ENCODE measurements at regions not wholly inside any gene's neighbourhood (a gene's known extent, or its start where the extent isn't known, plus 50 kb on each side); places are given as distances from the start of the nearest gene placed in this dataset.

GRCh38 chr18:75809926-75810255 is 382.4 kb upstream of the SMIM21 start:
- no peaks in the 10 kb centered on the region for H3K9me2 ChIP-seq (ENCODE audit: insufficient read depth, low read length)
- ChIA-PET POLR2A (interaction anchor here (0.6 kb wide), 1 partner anchor 861 kb away, joined by 6 read pairs; no protein-coding TSS in a partner anchor), CTCF (ENCODE audit: unreplicated experiment) (no interaction called here)
- no peak overlapping the region for H3K4me3 ChIP-seq (ENCODE audit: low read depth, low read length, poor library complexity, severe bottlenecking)
- intact Hi-C loops (cut with micrococcal nuclease; ENCODE audit: unreplicated experiment), result no loop called here
- H3K4me2 ChIP-seq (ENCODE audit: low read length), result no peak overlapping the region
- H3K36me3 ChIP-seq (ENCODE audit: insufficient read depth, low read length), result no peaks in the 10 kb centered on the region
- no peak overlapping the region for H3K27ac ChIP-seq (ENCODE audit: low read depth, low read length, poor library complexity, severe bottlenecking)
- H3K4me1 ChIP-seq (ENCODE audit: insufficient read depth, low read length, poor library complexity, severe bottlenecking), result no peaks in the 10 kb centered on the region
- no peak for TF ChIP-seq EZH2phosphoT487 (IDR thresholded peaks at IDR 0.05; ENCODE audit: borderline replicate concordance, low read depth, low read length)
- no peak for TF ChIP-seq CTCF (conservative IDR thresholded peaks at IDR 0.05; ENCODE audit: low read length)
- no peaks in the 10 kb centered on the region for H3K79me2 ChIP-seq (ENCODE audit: insufficient read depth, low read depth, low read length)
- no peak for DNase-seq (ENCODE audit: low spot score)
- no peak overlapping the region for H2AFZ ChIP-seq (ENCODE audit: low read length)
- no peaks in the 10 kb centered on the region for H3K9me3 ChIP-seq (ENCODE audit: low read length)
- H4K20me1 ChIP-seq (ENCODE audit: insufficient read depth, low read length), result no peaks in the 10 kb centered on the region
- no TSS peak for BruUV-seq (replicated peaks)

GRCh38 chr18:75809151-75809925 is 381.8 kb upstream of the SMIM21 start:
- no peak overlapping the region for H3K4me2 ChIP-seq (ENCODE audit: low read length)
- H3K36me3 ChIP-seq (ENCODE audit: insufficient read depth, low read length), result no peaks in the 10 kb centered on the region
- no peaks in the 10 kb centered on the region for H3K79me2 ChIP-seq (ENCODE audit: insufficient read depth, low read depth, low read length)
- intact Hi-C loops (cut with micrococcal nuclease; ENCODE audit: unreplicated experiment), result no loop called here
- TF ChIP-seq CTCF (conservative IDR thresholded peaks at IDR 0.05; ENCODE audit: low read length) (no peak), EZH2phosphoT487 (IDR thresholded peaks at IDR 0.05; ENCODE audit: borderline replicate concordance, low read depth, low read length) (no peak)
- CTCF ChIA-PET (ENCODE audit: unreplicated experiment), result no interaction called here
- no peak overlapping the region for H3K27ac ChIP-seq (ENCODE audit: low read depth, low read length, poor library complexity, severe bottlenecking)
- POLR2A ChIA-PET, result interaction anchor here (0.6 kb wide), 1 partner anchor 861 kb away, joined by 6 read pairs; no protein-coding TSS in a partner anchor
- H3K9me3 ChIP-seq (ENCODE audit: low read length), result no peaks in the 10 kb centered on the region
- no peak overlapping the region for H2AFZ ChIP-seq (ENCODE audit: low read length)
- BruUV-seq (replicated peaks), result no TSS peak
- H3K4me1 ChIP-seq (ENCODE audit: insufficient read depth, low read length, poor library complexity, severe bottlenecking), result no peaks in the 10 kb centered on the region
- no peaks in the 10 kb centered on the region for H4K20me1 ChIP-seq (ENCODE audit: insufficient read depth, low read length)
- H3K9me2 ChIP-seq (ENCODE audit: insufficient read depth, low read length), result no peaks in the 10 kb centered on the region
- H3K4me3 ChIP-seq (ENCODE audit: low read depth, low read length, poor library complexity, severe bottlenecking), result no peak overlapping the region
- DNase-seq (ENCODE audit: low spot score), result no peak

- ChIA-PET POLR2A (no interaction called here), CTCF (ENCODE audit: unreplicated experiment) (no interaction called here)
- intact Hi-C loops (cut with micrococcal nuclease; ENCODE audit: unreplicated experiment), result no loop called here
- BruUV-seq (replicated peaks), result no TSS peak
- Histone ChIP-seq H4K20me1 (ENCODE audit: insufficient read depth, low read length) (no peaks in the 10 kb centered on the region), H3K36me3 (ENCODE audit: insufficient read depth, low read length) (no peaks in the 10 kb centered on the region), H2AFZ (ENCODE audit: low read length) (no peak overlapping the region), H3K9me2 (ENCODE audit: insufficient read depth, low read length) (no peaks in the 10 kb centered on the region), H3K79me2 (ENCODE audit: insufficient read depth, low read depth, low read length) (no peaks in the 10 kb centered on the region), H3K4me1 (ENCODE audit: insufficient read depth, low read length, poor library complexity, severe bottlenecking) (no peaks in the 10 kb centered on the region), H3K4me3 (ENCODE audit: low read depth, low read length, poor library complexity, severe bottlenecking) (no peak overlapping the region), H3K27ac (ENCODE audit: low read depth, low read length, poor library complexity, severe bottlenecking) (no peak overlapping the region), H3K4me2 (ENCODE audit: low read length) (no peak overlapping the region), H3K9me3 (ENCODE audit: low read length) (no peaks in the 10 kb centered on the region)
- DNase-seq (ENCODE audit: low spot score), result no peak
- no peak for TF ChIP-seq EZH2phosphoT487 (IDR thresholded peaks at IDR 0.05; ENCODE audit: borderline replicate concordance, low read depth, low read length)
- no peak for TF ChIP-seq CTCF (conservative IDR thresholded peaks at IDR 0.05; ENCODE audit: low read length)
These were observed 377.8 kb upstream of the SMIM21 start for GRCh38 chr18:75805265-75805664.
